ENCODE measurements at regions not wholly inside any gene's neighbourhood (a gene's known extent, or its start where the extent isn't known, plus 50 kb on each side); places are given as distances from the start of the nearest gene placed in this dataset.

DNA sequence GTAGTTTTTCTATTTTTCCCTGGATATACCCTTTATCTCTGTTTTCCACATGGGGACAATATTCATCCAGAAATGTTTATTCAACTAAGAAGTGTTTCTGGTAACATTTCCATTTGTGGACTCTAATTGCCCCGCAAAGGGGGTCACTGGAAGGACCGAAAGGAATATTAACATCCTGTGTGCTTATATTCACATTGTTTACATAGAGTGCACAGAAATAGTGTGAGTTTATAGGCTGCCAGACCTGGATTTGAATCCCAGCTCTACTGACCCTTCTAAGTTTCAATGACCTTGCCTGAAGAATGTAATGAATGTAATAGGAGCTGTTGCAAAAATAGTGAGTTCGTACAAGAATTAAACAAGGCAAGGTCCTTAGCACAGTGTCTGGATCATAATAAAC lies 152.9 kb upstream of the NCKAP5 start (continued):
- TF ChIP-seq, protein P1, sequence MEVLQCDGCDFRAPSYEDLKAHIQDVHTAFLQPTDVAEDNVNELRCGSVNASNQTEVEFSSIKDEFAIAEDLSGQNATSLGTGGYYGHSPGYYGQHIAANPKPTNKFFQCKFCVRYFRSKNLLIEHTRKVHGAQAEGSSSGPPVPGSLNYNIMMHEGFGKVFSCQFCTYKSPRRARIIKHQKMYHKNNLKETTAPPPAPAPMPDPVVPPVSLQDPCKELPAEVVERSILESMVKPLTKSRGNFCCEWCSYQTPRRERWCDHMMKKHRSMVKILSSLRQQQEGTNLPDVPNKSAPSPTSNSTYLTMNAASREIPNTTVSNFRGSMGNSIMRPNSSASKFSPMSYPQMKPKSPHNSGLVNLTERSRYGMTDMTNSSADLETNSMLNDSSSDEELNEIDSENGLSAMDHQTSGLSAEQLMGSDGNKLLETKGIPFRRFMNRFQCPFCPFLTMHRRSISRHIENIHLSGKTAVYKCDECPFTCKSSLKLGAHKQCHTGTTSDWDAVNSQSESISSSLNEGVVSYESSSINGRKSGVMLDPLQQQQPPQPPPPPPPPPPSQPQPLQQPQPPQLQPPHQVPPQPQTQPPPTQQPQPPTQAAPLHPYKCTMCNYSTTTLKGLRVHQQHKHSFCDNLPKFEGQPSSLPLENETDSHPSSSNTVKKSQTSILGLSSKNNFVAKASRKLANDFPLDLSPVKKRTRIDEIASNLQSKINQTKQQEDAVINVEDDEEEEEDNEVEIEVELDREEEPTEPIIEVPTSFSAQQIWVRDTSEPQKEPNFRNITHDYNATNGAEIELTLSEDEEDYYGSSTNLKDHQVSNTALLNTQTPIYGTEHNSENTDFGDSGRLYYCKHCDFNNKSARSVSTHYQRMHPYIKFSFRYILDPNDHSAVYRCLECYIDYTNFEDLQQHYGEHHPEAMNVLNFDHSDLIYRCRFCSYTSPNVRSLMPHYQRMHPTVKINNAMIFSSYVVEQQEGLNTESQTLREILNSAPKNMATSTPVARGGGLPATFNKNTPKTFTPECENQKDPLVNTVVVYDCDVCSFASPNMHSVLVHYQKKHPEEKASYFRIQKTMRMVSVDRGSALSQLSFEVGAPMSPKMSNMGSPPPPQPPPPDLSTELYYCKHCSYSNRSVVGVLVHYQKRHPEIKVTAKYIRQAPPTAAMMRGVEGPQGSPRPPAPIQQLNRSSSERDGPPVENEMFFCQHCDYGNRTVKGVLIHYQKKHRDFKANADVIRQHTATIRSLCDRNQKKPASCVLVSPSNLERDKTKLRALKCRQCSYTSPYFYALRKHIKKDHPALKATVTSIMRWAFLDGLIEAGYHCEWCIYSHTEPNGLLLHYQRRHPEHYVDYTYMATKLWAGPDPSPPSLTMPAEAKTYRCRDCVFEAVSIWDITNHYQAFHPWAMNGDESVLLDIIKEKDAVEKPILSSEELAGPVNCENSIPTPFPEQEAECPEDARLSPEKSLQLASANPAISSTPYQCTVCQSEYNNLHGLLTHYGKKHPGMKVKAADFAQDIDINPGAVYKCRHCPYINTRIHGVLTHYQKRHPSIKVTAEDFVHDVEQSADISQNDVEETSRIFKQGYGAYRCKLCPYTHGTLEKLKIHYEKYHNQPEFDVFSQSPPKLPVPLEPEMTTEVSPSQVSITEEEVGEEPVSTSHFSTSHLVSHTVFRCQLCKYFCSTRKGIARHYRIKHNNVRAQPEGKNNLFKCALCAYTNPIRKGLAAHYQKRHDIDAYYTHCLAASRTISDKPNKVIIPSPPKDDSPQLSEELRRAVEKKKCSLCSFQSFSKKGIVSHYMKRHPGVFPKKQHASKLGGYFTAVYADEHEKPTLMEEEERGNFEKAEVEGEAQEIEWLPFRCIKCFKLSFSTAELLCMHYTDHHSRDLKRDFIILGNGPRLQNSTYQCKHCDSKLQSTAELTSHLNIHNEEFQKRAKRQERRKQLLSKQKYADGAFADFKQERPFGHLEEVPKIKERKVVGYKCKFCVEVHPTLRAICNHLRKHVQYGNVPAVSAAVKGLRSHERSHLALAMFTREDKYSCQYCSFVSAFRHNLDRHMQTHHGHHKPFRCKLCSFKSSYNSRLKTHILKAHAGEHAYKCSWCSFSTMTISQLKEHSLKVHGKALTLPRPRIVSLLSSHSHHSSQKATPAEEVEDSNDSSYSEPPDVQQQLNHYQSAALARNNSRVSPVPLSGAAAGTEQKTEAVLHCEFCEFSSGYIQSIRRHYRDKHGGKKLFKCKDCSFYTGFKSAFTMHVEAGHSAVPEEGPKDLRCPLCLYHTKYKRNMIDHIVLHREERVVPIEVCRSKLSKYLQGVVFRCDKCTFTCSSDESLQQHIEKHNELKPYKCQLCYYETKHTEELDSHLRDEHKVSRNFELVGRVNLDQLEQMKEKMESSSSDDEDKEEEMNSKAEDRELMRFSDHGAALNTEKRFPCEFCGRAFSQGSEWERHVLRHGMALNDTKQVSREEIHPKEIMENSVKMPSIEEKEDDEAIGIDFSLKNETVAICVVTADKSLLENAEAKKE (CRISPR knock-in tag; IDR thresholded peaks at IDR 0.05) = no peak

DNA sequence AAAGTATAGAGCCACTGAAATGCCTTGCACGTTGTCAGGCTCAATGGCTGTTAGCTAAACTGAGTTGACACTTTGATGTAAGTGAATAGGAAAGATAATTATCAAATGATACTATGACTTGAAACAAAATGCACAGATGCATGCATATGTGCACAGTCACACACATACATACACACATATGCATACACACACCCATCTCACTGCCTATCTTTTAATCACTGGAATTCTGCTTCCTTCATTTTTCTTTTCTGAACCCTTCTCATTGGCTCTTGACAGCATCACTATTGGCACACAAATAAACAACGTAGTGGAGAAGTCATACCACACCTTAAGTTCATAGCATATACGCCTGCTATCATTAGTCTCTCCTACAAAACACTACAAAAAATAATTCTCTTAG lies 154.9 kb upstream of the NCKAP5 start:
- no peak for ATAC-seq
- H3K9me2 ChIP-seq (ENCODE audit: insufficient read depth) = 0 out of 2 replicates have a peak, but pooled peaks cover 3% of the 10 kb centered on the region
- no peaks in the 10 kb centered on the region for H3K79me2 ChIP-seq (replicated peaks; ENCODE audit: insufficient read depth)
- Mint-ChIP-seq H3K27me3 (ENCODE audit: insufficient read depth, low read depth, poor library complexity) (peaks cover 2% of the 10 kb centered on the region), H3K27ac (no peak overlapping the region), H3K4me1 (no peaks in the 10 kb centered on the region), H3K9me3 (peaks cover 11% of the 10 kb centered on the region; the same call in 1 of the 3 replicates), H3K36me3 (ENCODE audit: low read depth) (no peaks in the 10 kb centered on the region), H3K4me3 (no peak overlapping the region)
- H3K27me3 ChIP-seq (ENCODE audit: insufficient read depth) = no peaks in the 10 kb centered on the region
- no peaks in the 10 kb centered on the region for H4K20me1 ChIP-seq (replicated peaks; ENCODE audit: insufficient read depth)
- H3K4me3 ChIP-seq = no peak overlapping the region
- H3F3A ChIP-seq (replicated peaks; ENCODE audit: low read depth) = no peaks in the 10 kb centered on the region
- H3K36me3 ChIP-seq (ENCODE audit: insufficient read depth) = no peaks in the 10 kb centered on the region
- no peak for DNase-seq (ENCODE audit: low spot score)
- no peak overlapping the region for H3K4me2 ChIP-seq
- no peaks in the 10 kb centered on the region for H3K4me1 ChIP-seq (ENCODE audit: insufficient read depth)
- no peak overlapping the region for H3K27ac ChIP-seq (ENCODE audit: low read depth)
- no peak overlapping the region for H2AFZ ChIP-seq
- TF ChIP-seq, protein P2, sequence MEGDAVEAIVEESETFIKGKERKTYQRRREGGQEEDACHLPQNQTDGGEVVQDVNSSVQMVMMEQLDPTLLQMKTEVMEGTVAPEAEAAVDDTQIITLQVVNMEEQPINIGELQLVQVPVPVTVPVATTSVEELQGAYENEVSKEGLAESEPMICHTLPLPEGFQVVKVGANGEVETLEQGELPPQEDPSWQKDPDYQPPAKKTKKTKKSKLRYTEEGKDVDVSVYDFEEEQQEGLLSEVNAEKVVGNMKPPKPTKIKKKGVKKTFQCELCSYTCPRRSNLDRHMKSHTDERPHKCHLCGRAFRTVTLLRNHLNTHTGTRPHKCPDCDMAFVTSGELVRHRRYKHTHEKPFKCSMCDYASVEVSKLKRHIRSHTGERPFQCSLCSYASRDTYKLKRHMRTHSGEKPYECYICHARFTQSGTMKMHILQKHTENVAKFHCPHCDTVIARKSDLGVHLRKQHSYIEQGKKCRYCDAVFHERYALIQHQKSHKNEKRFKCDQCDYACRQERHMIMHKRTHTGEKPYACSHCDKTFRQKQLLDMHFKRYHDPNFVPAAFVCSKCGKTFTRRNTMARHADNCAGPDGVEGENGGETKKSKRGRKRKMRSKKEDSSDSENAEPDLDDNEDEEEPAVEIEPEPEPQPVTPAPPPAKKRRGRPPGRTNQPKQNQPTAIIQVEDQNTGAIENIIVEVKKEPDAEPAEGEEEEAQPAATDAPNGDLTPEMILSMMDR (conservative IDR thresholded peaks at IDR 0.05; ENCODE audit: low read depth in 2 of 2) = no peak
- no peak for TF ChIP-seq ZNF331 (CRISPR knock-in tag; IDR thresholded peaks at IDR 0.05; ENCODE audit: low read depth)
- TF ChIP-seq EZH2 (IDR thresholded peaks at IDR 0.05; ENCODE audit: low read depth, unreplicated experiment) = no peak
- no peak for TF ChIP-seq EZH2phosphoT487 (IDR thresholded peaks at IDR 0.05; ENCODE audit: unreplicated experiment)
- no peak for TF ChIP-seq ETS1 (IDR thresholded peaks at IDR 0.05)
- TF ChIP-seq JUNB (IDR thresholded peaks at IDR 0.05; ENCODE audit: unreplicated experiment) = no peak
- no peak for TF ChIP-seq ZNF114 (CRISPR knock-in tag; IDR thresholded peaks at IDR 0.05)
- TF ChIP-seq REST (IDR thresholded peaks at IDR 0.05; ENCODE audit: unreplicated experiment) = no peak
- no peak for TF ChIP-seq POLR2AphosphoS5 (IDR thresholded peaks at IDR 0.05; ENCODE audit: low read depth)

Measured in GM23338 (cell line).